ENCODE measurements at regions not wholly inside any gene's neighbourhood (a gene's known extent, or its start where the extent isn't known, plus 50 kb on each side); places are given as distances from the start of the nearest gene placed in this dataset.

- Histone ChIP-seq H3K36me3 (no peaks in the 10 kb centered on the region), H3K27ac (no peak overlapping the region), H3K4me3 (no peak overlapping the region), H3K4me1 (no peaks in the 10 kb centered on the region), H3K27me3 (peaks cover 5% of the 10 kb centered on the region), H3K9me3 (no peaks in the 10 kb centered on the region)
- WGBS = 41% methylated on average over 5 of the region's 15 CpGs
- no peak for DNase-seq (ENCODE audit: low spot score in 2 of 2)
- TF ChIP-seq CTCF (IDR thresholded peaks at IDR 0.05) (no peak), EP300 (IDR thresholded peaks at IDR 0.05) (no peak)
These were observed 127.7 kb downstream of the MN1 start for GRCh38 chr22:27673839-27674238.

- Histone ChIP-seq H3K36me3 (no peaks in the 10 kb centered on the region), H3K27ac (no peak overlapping the region), H3K27me3 (peaks cover 5% of the 10 kb centered on the region), H3K4me1 (no peaks in the 10 kb centered on the region), H3K9me3 (no peaks in the 10 kb centered on the region), H3K4me3 (no peak overlapping the region)
- TF ChIP-seq CTCF (IDR thresholded peaks at IDR 0.05) = no peak
- no peak for TF ChIP-seq POLR2A (IDR thresholded peaks at IDR 0.05)
- TF ChIP-seq POLR2AphosphoS5 (IDR thresholded peaks at IDR 0.05) = no peak
- 59% methylated on average over 4 of the region's 4 CpGs for WGBS
- no peak for DNase-seq (ENCODE audit: low spot score in 2 of 2)
These were observed 127.2 kb downstream of the MN1 start for GRCh38 chr22:27674261-27674923.

GRCh38 chr22:27676545-27677213 lies 124.9 kb downstream of the MN1 start:
- Histone ChIP-seq H3K4me3 (no peak overlapping the region), H3K9me3 (no peaks in the 10 kb centered on the region), H3K27me3 (no peaks in the 10 kb centered on the region), H3K4me1 (no peaks in the 10 kb centered on the region), H3K27ac (no peak overlapping the region), H3K36me3 (no peaks in the 10 kb centered on the region)
- WGBS = 90% methylated on average over 4 of the region's 4 CpGs
- no peak for TF ChIP-seq EP300 (IDR thresholded peaks at IDR 0.05)
- no peak for TF ChIP-seq POLR2A (IDR thresholded peaks at IDR 0.05)
- TF ChIP-seq CTCF (IDR thresholded peaks at IDR 0.05) = no peak
- no peak for TF ChIP-seq POLR2AphosphoS5 (IDR thresholded peaks at IDR 0.05)
- DNase-seq (ENCODE audit: low spot score in 2 of 2) = no peak

- no peaks in the 10 kb centered on the region for H3K9me3 ChIP-seq
- DNase-seq (ENCODE audit: low spot score in 2 of 2) = no peak
- no peak overlapping the region for H3K4me3 ChIP-seq
- 82% methylated on average over 26 of the region's 27 CpGs for WGBS
- no peak for TF ChIP-seq EP300 (IDR thresholded peaks at IDR 0.05)
- TF ChIP-seq CTCF (IDR thresholded peaks at IDR 0.05) = no peak
- TF ChIP-seq POLR2A (IDR thresholded peaks at IDR 0.05) = no peak
- TF ChIP-seq POLR2AphosphoS5 (IDR thresholded peaks at IDR 0.05) = no peak
- no peak overlapping the region for H3K27ac ChIP-seq
- H3K4me1 ChIP-seq = no peaks in the 10 kb centered on the region
- H3K36me3 ChIP-seq = no peaks in the 10 kb centered on the region
- no peaks in the 10 kb centered on the region for H3K27me3 ChIP-seq
These were observed 123.6 kb downstream of the MN1 start for GRCh38 chr22:27677905-27678458.

- no peaks in the 10 kb centered on the region for H3K27me3 ChIP-seq
- no peaks in the 10 kb centered on the region for H3K4me1 ChIP-seq
- no peak overlapping the region for H3K4me3 ChIP-seq
- TF ChIP-seq EP300 (IDR thresholded peaks at IDR 0.05) (no peak), POLR2AphosphoS5 (IDR thresholded peaks at IDR 0.05) (no peak), CTCF (IDR thresholded peaks at IDR 0.05) (no peak), POLR2A (IDR thresholded peaks at IDR 0.05) (no peak)
- no peak for DNase-seq (ENCODE audit: low spot score in 2 of 2)
- H3K9me3 ChIP-seq = no peaks in the 10 kb centered on the region
- H3K36me3 ChIP-seq = no peaks in the 10 kb centered on the region
- H3K27ac ChIP-seq = no peak overlapping the region
- 73% methylated on average over 5 of the region's 5 CpGs for WGBS
These were observed 122.4 kb downstream of the MN1 start for GRCh38 chr22:27679176-27679575.

Measured in suprapubic skin (tissue), 4 donors.